HG03025 (cell line): ENCODE measurements at regions not wholly inside any gene's neighbourhood (a gene's known extent, or its start where the extent isn't known, plus 50 kb on each side); places are given as distances from the start of the nearest gene placed in this dataset.
A peak's percentile ranks its signal among the peaks of the same experiment; 100 is the strongest.
"Not testable (repeated sequence)": the region's sequence is repeated elsewhere in the genome, so short reads cannot be mapped to it uniquely, and the experiment has no call there.

Experiments
- ATAC-seq: cut with Tn5 transposase; IDR thresholded peaks from one replicate; pipeline ENCODE4 v1.9.1; 2021; ENCODE audit warnings: mild to moderate bottlenecking, moderate library complexity; ENCODE audit not compliant: unreplicated experiment, low FRiP score

- no peak for ATAC-seq
Measured at GRCh38 chr2:57460396-57461276, 586.0 kb upstream of the VRK2 start.

GRCh38 chr2:57461624-57462023 lies 585.0 kb upstream of the VRK2 start:
- ATAC-seq = no peak

DNA sequence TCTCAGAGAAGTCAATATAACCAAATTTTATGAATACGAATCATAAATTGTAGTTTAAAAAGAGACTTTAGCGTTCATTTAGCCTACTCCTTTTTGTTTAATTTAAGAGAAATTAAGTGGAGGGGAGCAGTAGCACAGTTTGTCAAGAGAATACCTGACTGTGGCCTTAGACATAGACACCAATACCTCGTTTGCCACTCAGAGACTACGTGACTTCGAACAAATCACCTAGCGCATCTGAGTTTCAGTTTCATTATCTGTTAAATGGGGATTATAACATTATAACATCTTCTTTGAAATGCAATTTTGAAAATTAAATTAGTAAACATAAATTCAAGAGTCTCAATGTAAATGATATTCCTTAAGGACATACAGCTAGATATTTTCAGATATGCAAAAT lies 581.5 kb upstream of the VRK2 start:
- no peak for ATAC-seq

GRCh38 chr2:57465967-57466366 lies 580.6 kb upstream of the VRK2 start:
- ATAC-seq = no peak

DNA sequence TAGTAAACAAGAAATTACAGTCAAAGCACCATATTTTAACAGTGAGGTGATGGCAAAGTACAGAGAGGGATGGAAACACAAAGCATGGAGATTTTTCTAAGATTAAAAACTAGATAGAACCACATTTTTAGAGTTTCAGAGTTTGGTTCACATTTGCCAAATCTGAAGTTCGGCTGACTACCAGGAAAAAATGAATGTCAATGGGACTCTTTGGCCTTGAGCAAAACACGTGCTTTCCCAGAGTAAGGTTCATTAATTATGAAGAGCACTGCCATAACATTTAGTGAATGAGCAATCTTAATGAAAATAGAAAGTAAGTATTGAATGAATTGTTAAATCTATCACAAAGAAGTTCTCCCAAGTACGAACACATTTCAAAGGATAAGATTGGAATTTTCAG lies 571.2 kb upstream of the VRK2 start:
- no peak for ATAC-seq

- ATAC-seq = no peak
Measured at GRCh38 chr2:57479981-57480380, 566.6 kb upstream of the VRK2 start.

DNA sequence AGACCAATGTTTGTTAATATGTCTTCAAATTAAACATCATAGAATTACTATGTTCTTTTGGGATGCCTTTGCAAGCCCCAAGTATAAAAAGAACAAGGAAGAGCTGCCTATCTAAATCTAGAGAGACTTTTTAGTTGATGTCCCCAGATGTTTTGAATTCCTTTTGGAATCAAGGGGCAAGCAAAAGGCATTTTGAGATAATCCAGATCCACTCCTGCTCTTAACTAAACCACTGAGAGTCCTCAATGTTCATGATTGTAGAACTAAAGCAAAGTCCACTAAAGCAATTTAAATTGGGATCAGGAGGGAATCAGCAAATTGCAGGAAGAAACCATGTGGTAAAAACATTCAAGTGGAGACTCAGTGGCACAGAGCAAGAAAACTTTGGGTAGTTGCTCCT lies 558.5 kb upstream of the VRK2 start:
- no peak for ATAC-seq

GRCh38 chr2:57490741-57491140 lies 555.9 kb upstream of the VRK2 start:
- ATAC-seq = no peak

DNA sequence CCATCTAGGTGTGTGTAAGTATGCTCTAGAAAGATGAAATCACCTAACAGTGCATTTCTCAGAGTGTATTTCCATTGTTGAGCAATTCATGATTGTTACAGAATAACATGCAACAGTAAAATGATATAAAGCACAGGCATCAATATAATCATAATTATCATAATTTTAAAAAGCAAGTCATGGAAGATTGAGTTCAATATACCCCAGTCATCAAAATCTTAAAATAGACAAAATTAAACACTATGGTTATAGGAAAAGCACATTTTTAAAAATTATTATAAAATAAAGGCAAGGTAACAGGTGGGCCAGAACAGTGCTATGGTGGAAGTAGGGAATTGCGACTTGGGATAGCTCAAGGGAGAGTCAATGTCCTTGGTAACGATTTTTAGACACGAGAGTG lies 555.4 kb upstream of the VRK2 start:
- no peak for ATAC-seq

DNA sequence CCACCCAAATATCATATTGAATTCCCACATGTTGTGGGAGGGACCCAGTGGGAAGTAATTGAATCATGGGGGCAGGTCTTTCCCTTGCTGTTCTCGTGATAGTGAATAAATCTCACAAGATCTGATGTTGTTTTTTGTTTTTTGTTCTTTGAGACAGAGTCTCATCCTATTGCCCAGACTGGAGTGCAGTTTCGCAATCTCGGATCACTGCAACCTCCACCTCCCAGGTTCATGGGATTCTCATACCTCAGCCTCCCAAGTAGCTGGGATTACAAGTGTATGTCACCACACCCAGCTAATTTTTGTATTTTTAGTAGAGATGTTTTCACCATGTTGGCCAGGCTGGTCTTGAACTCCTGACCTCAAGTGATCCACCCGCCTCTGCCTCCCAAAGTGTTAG lies 552.6 kb upstream of the VRK2 start:
- not testable (repeated sequence) for ATAC-seq

DNA sequence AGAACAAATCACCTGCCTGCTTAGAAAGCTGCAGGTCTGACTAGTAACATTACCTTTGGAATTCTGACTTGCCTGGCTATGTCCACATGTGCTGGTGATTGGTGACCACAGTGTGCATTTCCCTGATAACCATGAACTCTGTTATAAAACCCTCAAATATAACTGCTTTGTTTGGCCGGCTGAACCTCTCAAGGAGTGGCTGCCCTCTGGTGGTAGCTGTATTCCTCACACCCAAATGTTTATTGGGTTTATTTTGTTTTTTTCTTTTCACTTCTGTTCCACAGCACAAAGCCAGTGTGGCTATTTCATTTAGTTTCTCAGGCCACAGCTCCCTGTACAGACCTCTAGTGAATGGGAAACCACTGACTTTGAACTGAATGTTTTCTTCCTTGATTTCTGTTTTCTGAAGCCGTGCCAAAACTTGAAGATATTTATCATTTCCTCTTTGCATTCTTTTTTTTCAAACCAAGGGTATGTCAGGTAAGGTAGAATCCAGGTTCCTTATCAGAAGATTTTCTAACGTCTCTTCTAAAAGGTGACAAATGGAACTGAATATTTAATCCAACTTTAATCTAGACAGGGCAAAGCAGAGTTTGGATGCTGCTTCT lies 549.0 kb upstream of the VRK2 start:
- peak; percentile 59 for ATAC-seq

- ATAC-seq = no peak
Measured at GRCh38 chr2:57504787-57505186, 541.8 kb upstream of the VRK2 start.

DNA sequence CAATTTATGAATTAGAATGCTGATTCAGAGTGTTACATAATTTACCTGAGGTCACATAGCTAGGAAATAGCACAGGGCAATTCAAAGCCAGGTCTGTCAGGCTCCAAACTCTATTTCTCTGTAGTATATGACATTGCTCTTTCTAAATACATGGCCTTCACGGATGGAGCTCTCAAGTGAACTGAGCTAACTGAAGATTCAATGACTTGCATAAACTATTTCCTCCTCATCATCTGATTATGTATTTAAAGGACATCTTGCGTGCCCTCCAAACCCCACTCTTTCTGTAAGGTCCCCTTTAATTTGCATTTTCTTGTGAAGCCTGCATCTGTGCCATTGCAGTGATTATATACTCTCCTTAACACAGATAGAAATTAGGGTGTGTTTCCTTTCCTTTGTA lies 537.4 kb upstream of the VRK2 start:
- ATAC-seq = no peak

GRCh38 chr2:57510704-57511103 lies 535.9 kb upstream of the VRK2 start:
- ATAC-seq = no peak

DNA sequence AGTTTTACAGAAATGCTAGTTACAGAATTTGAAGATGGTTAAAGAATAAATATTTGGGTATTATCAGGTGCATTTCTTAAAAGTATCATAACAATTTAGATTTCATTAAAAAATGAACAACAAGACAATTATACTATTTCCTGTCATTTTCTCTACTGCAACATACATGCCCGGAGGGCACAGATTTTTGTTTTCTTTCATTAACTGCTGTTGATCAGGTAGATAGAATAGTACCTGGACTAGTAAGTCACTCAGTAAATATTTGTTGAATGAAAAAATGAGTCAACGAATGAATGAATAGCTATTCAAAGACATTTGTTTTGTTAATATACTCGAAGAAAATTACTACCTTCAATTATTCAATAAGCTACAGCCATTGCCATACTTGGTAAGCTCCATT lies 531.2 kb upstream of the VRK2 start:
- ATAC-seq = no peak

GRCh38 chr2:57516698-57517340 lies 529.8 kb upstream of the VRK2 start:
- peak; percentile 92 for ATAC-seq

DNA sequence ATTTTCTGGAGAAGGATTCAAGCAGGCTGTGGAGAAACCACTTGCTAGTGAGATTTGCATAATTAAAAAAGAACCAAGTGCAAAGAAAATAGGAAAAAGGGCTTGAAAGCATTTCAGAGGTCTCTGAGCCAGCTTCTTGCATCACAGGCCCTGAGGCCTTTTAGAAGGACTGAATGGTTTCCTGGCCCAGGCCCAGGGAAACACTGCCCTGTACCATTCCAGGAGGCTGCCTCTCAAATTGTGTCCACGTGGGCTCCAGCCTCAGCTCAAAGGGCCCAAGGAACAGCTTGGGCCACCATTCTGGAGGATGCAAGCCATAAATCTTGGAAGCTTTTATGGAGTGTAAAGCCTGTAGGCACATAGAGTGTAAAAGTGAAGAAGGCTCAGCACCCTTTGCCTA lies 523.3 kb upstream of the VRK2 start:
- ATAC-seq = no peak

- no peak for ATAC-seq
Measured at GRCh38 chr2:57527685-57528084, 518.9 kb upstream of the VRK2 start.

GRCh38 chr2:57528499-57528898 lies 518.1 kb upstream of the VRK2 start:
- no peak for ATAC-seq

GRCh38 chr2:57534358-57534757 lies 512.2 kb upstream of the VRK2 start:
- ATAC-seq = no peak

DNA sequence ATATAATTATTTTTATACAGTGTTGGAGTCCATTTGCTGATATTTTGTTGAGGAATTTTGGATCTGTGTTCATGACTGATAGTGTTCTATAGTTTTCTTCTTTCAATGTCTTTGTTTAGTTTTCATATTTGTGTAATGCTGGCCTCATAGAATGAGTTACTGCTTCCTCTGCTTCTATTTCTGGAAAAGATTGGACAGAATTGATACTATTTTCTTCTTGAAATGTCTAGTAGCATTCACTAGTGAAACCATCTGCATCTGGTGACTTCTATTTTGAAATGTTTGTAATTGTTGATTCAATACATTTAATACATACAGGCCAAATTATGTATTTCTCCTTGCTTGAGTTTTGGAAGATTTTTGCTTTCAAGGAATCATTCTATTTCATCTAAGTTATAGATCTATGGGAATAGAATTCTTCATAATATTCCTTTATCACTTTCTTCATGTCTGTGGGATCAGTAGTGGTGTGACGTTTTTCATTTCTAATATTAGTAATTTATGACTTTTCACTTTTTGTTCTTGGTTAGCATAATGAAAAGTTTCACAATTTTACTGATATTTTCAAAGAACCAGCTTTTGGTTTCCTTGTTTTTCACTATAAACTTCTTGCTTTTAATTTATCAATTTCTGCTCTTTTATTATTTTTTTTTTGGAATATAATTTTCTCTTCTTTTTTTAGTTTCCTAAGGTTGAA lies 509.9 kb upstream of the VRK2 start:
- peak; percentile 61 for ATAC-seq
